Transverse colon (tissue), 4 donors: ENCODE measurements at regions not wholly inside any gene's neighbourhood (a gene's known extent, or its start where the extent isn't known, plus 50 kb on each side); places are given as distances from the start of the nearest gene placed in this dataset.

Experiments
- DNase-seq: peaks from one replicate; pipeline ENCODE4 v3.0.0-alpha.2; 2019
- H3K27ac ChIP-seq, 4 donors: fragments of 200-600 bp; sonication (generic); 2 replicates each; pipeline ENCODE4 v1.5.1; 2016 to 2018; ENCODE audit warnings: inconsistent platforms in 4 of 4
- H3K27me3 ChIP-seq: fragments of 200-600 bp; sonication (generic); 2 replicates; pipeline ENCODE4 v1.5.1; 2017; ENCODE audit warnings: inconsistent platforms
- H3K36me3 ChIP-seq, 4 donors: fragments of 200-600 bp; sonication (generic); 2 replicates each; pipeline ENCODE4 v1.5.1; 2017 to 2019; ENCODE audit warnings: inconsistent platforms in 4 of 4
- H3K4me1 ChIP-seq, 4 donors: fragments of 200-600 bp; sonication (generic); 2 replicates each; pipeline ENCODE4 v1.5.1; 2017 to 2020; ENCODE audit warnings: inconsistent platforms in 4 of 4
- H3K4me3 ChIP-seq, 4 donors: fragments of 200-600 bp; sonication (generic); 1 replicate in 1 of 4; 2 replicates in 3 of 4; pipeline versions ENCODE4 v1.5.1 to v1.6.1; 2017 to 2019; ENCODE audit warnings: inconsistent platforms in 4 of 4
- H3K9me3 ChIP-seq, 2 donors: fragments of 200-600 bp; sonication (generic); 2 replicates each; pipeline ENCODE4 v1.5.1; 2017 to 2019; ENCODE audit warnings: inconsistent platforms in 2 of 2
- CTCF ChIP-seq, 5 experiments: fragments of 200-600 bp in 3 of 5; fragments of 450-650 bp in 2 of 5; sonication (generic) in 3 of 5; IDR thresholded peaks; 1 replicate in 2 of 5; 2 replicates in 3 of 5; pipeline ENCODE4 v1.5.1; 2016 to 2017; ENCODE audit warnings: antibody characterized with exemption in 5 of 5, inconsistent platforms in 3 of 5, mild to moderate bottlenecking in 2 of 5, moderate library complexity in 1 of 5
- EP300 ChIP-seq: sonication (generic); formaldehyde crosslinking; IDR thresholded peaks from one replicate; pipeline ENCODE4 v1.6.1; 2017; ENCODE audit warnings: antibody characterized with exemption, low read depth
- POLR2A ChIP-seq: fragments of 450-650 bp; IDR thresholded peaks from one replicate; pipeline ENCODE4 v1.6.1; 2016; ENCODE audit warnings: antibody characterized with exemption, mild to moderate bottlenecking, moderate library complexity
- POLR2AphosphoS5 ChIP-seq, 3 donors: sonication (generic); formaldehyde crosslinking; IDR thresholded peaks; one replicate each; pipeline ENCODE4 v1.6.1; 2016; ENCODE audit warnings: antibody characterized with exemption in 3 of 3
- WGBS, 2 donors: methylation state at CpG; one replicate each; pipeline ENCODE4 v1.1.5; 2018; ENCODE audit warnings: low coverage in 1 of 2; 5-methylcytosine and 5-hydroxymethylcytosine counted together
- in situ Hi-C, 4 donors: fragments of 200-750 bp; cut with MboI; loops; one replicate each; pipeline versions ENCODE4 v1.15.0 to v1.15.1; 2017; ENCODE audit warnings: low sequenced_read_pairs in 3 of 4, low pct_ligation_motif_present in 1 of 4, low pct_unique_long_range_greater_than_20kb in 1 of 4
- intact Hi-C: fragments of 100-400 bp; cut with DNase I; formaldehyde crosslinking; loops from one replicate; pipeline ENCODE4 v1.15.1; 2023; ENCODE audit warnings: low total_unique reads

GRCh38 chr7:67854221-67855178 lies 857.9 kb downstream of the TYW1 start:
- intact Hi-C loops (no loop called here), in situ Hi-C loops (loop anchor here in 1 of 4 donors (25.0 kb wide), 1 partner anchor 92 kb away; no protein-coding TSS in a partner anchor)
- H3K9me3 ChIP-seq = no peaks in the 10 kb centered on the region
- H3K27me3 ChIP-seq = no peaks in the 10 kb centered on the region
- no peak for DNase-seq
- H3K27ac ChIP-seq = no peak overlapping the region
- no peak for TF ChIP-seq CTCF (IDR thresholded peaks at IDR 0.05)
- no peak for TF ChIP-seq EP300
- no peak for TF ChIP-seq POLR2AphosphoS5 (IDR thresholded peaks at IDR 0.05)
- no peak for TF ChIP-seq POLR2A
- H3K4me3 ChIP-seq = no peak overlapping the region
- H3K4me1 ChIP-seq = no peaks in the 10 kb centered on the region
- 66 to 70% methylated on average over 7 to 22 of the region's 22 CpGs for WGBS, 2 donors
- no peaks in the 10 kb centered on the region for H3K36me3 ChIP-seq

- intact Hi-C loops = no loop called here
- no peaks in the 10 kb centered on the region for H3K4me1 ChIP-seq
- no peak for TF ChIP-seq EP300
- TF ChIP-seq CTCF (IDR thresholded peaks at IDR 0.05) = no peak
- no peak for TF ChIP-seq POLR2A
- no peak for TF ChIP-seq POLR2AphosphoS5 (IDR thresholded peaks at IDR 0.05)
- H3K9me3 ChIP-seq = no peaks in the 10 kb centered on the region
- DNase-seq = no peak
- H3K27me3 ChIP-seq = no peaks in the 10 kb centered on the region
- no peak overlapping the region for H3K27ac ChIP-seq
- in situ Hi-C loops = loop anchor here in 1 of 4 donors (25.0 kb wide), 1 partner anchor 93 kb away; no protein-coding TSS in a partner anchor
- no peak overlapping the region for H3K4me3 ChIP-seq
- WGBS, 2 donors = 66 to 100% methylated on average over 1 to 5 of the region's 5 CpGs
- H3K36me3 ChIP-seq = no peaks in the 10 kb centered on the region
Measured at GRCh38 chr7:67855322-67855721, 858.7 kb downstream of the TYW1 start.

- TF ChIP-seq CTCF (IDR thresholded peaks at IDR 0.05) (no peak), POLR2AphosphoS5 (IDR thresholded peaks at IDR 0.05) (no peak), POLR2A (no peak), EP300 (no peak)
- H3K4me1 ChIP-seq = no peaks in the 10 kb centered on the region
- DNase-seq = no peak
- H3K4me3 ChIP-seq = no peak overlapping the region
- no peaks in the 10 kb centered on the region for H3K36me3 ChIP-seq
- intact Hi-C loops = no loop called here
- H3K27me3 ChIP-seq = no peaks in the 10 kb centered on the region
- no peak overlapping the region for H3K27ac ChIP-seq
- H3K9me3 ChIP-seq = no peaks in the 10 kb centered on the region
- in situ Hi-C loops = loop anchor here in 1 of 4 donors (25.0 kb wide), 1 partner anchor 94 kb away; no protein-coding TSS in a partner anchor
- 79 to 86% methylated on average over 1 to 2 of the region's 2 CpGs for WGBS, 2 donors
Measured at GRCh38 chr7:67856046-67856445, 859.4 kb downstream of the TYW1 start.

GRCh38 chr7:67857698-67858097 lies 861.1 kb downstream of the TYW1 start:
- TF ChIP-seq CTCF (IDR thresholded peaks at IDR 0.05) (no peak), POLR2AphosphoS5 (IDR thresholded peaks at IDR 0.05) (no peak), EP300 (no peak), POLR2A (no peak)
- WGBS, 2 donors = 77 to 78% methylated on average over 10 of the region's 10 CpGs

More at GRCh38 chr7:67857698-67858097, 861.1 kb downstream of the TYW1 start:
- H3K9me3 ChIP-seq = peaks cover 0 to 6% of the 10 kb centered on the region in 2 donors
- no peaks in the 10 kb centered on the region for H3K4me1 ChIP-seq
- no peak overlapping the region for H3K4me3 ChIP-seq
- intact Hi-C loops (no loop called here), in situ Hi-C loops (loop anchor here in 1 of 4 donors (25.0 kb wide), 1 partner anchor 95 kb away; no protein-coding TSS in a partner anchor)
- H3K27ac ChIP-seq = no peak overlapping the region
- no peak for DNase-seq
- no peaks in the 10 kb centered on the region for H3K36me3 ChIP-seq
- H3K27me3 ChIP-seq = no peaks in the 10 kb centered on the region
